ENCODE measurements at regions not wholly inside any gene's neighbourhood (a gene's known extent, or its start where the extent isn't known, plus 50 kb on each side); places are given as distances from the start of the nearest gene placed in this dataset.

- Histone ChIP-seq H3K36me3 (ENCODE audit: low read depth, missing control alignments) (no peaks in the 10 kb centered on the region), H3K27ac (no peak overlapping the region), H3K4me3 (no peak overlapping the region), H3K4me1 (no peaks in the 10 kb centered on the region), H3K9me3 (no peaks in the 10 kb centered on the region), H3K27me3 (no peaks in the 10 kb centered on the region)
- WGBS, 2 donors, result 72 to 86% methylated on average over 1 of the region's 1 CpG
- no peak for DNase-seq
- intact Hi-C loops (cut with DNase I; ENCODE audit: low total_unique reads), result no loop called here
- no peak for TF ChIP-seq POLR2A (IDR thresholded peaks at IDR 0.05)
- TF ChIP-seq CTCF (IDR thresholded peaks at IDR 0.05), result no peak
Observed at GRCh38 chr3:27656790-27657189, 65.3 kb downstream of the EOMES start.

DNA sequence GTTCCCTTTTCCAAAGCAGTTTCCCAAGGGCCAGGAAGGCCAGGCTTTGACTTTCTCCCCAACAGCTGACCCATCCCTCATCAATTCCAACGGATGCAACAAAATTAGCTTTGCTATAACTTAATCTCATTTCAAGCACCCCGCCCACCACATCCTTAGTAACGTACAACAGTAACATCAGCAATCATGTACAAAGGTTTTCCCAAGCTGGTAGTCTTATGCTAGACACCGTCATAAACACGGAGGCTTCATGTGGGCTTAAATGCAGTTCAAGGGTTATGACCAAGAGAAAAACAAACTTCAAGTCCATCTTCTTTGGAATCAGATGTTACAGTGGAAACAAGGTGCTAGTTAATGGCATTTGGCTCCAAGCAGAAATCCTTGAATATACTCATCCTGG, 66.6 kb downstream of the EOMES start:
- no peak for TF ChIP-seq POLR2A (IDR thresholded peaks at IDR 0.05)
- no peak for TF ChIP-seq CTCF (IDR thresholded peaks at IDR 0.05)
- 82 to 85% methylated on average over 5 of the region's 5 CpGs for WGBS, 2 donors
- intact Hi-C loops (cut with DNase I; ENCODE audit: low total_unique reads), result no loop called here
- H3K27me3 ChIP-seq, result no peaks in the 10 kb centered on the region
- H3K9me3 ChIP-seq, result no peaks in the 10 kb centered on the region
- no peak overlapping the region for H3K27ac ChIP-seq
- DNase-seq, result no peak
- H3K4me3 ChIP-seq, result no peak overlapping the region
- H3K4me1 ChIP-seq, result no peaks in the 10 kb centered on the region
- H3K36me3 ChIP-seq (ENCODE audit: low read depth, missing control alignments), result no peaks in the 10 kb centered on the region

GRCh38 chr3:27653803-27654558, 68.1 kb downstream of the EOMES start:
- Histone ChIP-seq H3K27ac (no peak overlapping the region), H3K4me1 (no peaks in the 10 kb centered on the region), H3K36me3 (ENCODE audit: low read depth, missing control alignments) (no peaks in the 10 kb centered on the region), H3K27me3 (no peaks in the 10 kb centered on the region), H3K9me3 (no peaks in the 10 kb centered on the region), H3K4me3 (no peak overlapping the region)
- 88 to 89% methylated on average over 3 of the region's 3 CpGs for WGBS, 2 donors
- no peak for DNase-seq
- intact Hi-C loops (cut with DNase I; ENCODE audit: low total_unique reads), result no loop called here
- TF ChIP-seq CTCF (IDR thresholded peaks at IDR 0.05) (no peak), POLR2A (IDR thresholded peaks at IDR 0.05) (no peak)

DNA sequence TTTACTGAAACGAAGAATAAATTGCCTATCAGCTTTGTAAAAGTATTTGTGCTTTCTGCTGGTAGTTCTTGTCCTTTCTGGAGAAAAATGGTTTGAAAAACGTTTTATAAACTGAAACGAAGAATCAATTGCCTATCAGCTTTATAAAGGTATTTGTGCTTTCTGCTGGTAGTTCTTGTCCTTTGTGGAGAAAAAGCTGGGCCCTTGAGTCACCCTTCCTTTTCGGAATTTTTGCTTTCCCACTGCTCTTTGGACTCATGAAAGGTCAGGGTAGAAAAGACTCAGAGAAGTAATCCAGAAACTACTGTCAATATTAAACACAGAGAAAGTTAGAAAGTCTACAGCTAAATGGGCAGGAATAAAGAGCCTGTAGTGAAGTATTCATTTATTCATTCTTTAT, 72.8 kb downstream of the EOMES start:
- TF ChIP-seq CTCF (IDR thresholded peaks at IDR 0.05), result no peak
- no peak for TF ChIP-seq POLR2A (IDR thresholded peaks at IDR 0.05)
- intact Hi-C loops (cut with DNase I; ENCODE audit: low total_unique reads), result no loop called here
- H3K27ac ChIP-seq, result no peak overlapping the region
- no peak for DNase-seq
- WGBS, 2 donors, result 71 to 76% methylated on average over 4 of the region's 4 CpGs
- no peaks in the 10 kb centered on the region for H3K36me3 ChIP-seq (ENCODE audit: low read depth, missing control alignments)
- no peak overlapping the region for H3K4me3 ChIP-seq
- no peaks in the 10 kb centered on the region for H3K9me3 ChIP-seq
- no peaks in the 10 kb centered on the region for H3K4me1 ChIP-seq
- H3K27me3 ChIP-seq, result no peaks in the 10 kb centered on the region

GRCh38 chr3:27646896-27647295, 75.2 kb downstream of the EOMES start:
- no peak for TF ChIP-seq CTCF (IDR thresholded peaks at IDR 0.05)
- TF ChIP-seq POLR2A (IDR thresholded peaks at IDR 0.05), result no peak
- no peak overlapping the region for H3K4me3 ChIP-seq
- intact Hi-C loops (cut with DNase I; ENCODE audit: low total_unique reads), result no loop called here
- no peaks in the 10 kb centered on the region for H3K4me1 ChIP-seq
- H3K36me3 ChIP-seq (ENCODE audit: low read depth, missing control alignments), result no peaks in the 10 kb centered on the region
- H3K9me3 ChIP-seq, result no peaks in the 10 kb centered on the region
- no peak for DNase-seq
- no peak overlapping the region for H3K27ac ChIP-seq
- H3K27me3 ChIP-seq, result no peaks in the 10 kb centered on the region

Measured in testis (tissue), 2 donors.